ENCODE measurements at regions not wholly inside any gene's neighbourhood (a gene's known extent, or its start where the extent isn't known, plus 50 kb on each side); places are given as distances from the start of the nearest gene placed in this dataset.

DNA sequence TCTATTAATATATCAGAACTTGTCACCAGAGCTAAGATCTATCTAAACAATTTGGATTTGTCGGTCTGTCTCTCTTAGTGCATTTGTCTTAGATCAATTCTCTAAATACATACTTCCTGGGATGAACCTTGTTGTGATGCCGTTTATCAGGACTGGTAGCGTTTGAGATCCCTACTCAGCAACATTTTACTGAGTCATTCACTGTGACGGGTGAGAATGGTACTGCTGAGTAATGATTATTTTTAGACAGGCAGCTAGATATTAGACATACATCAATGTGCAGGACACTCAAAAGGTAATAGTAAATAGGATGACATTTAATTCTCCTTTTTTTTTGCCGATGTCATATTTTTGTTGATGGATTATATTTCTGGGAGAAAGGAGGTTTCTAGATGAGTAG, 209.0 kb downstream of the CSNK1G3 start:
- ChIA-PET POLR2A (no interaction called here), CTCF (interaction anchor here (0.9 kb wide), 1 partner anchor 1018 kb away, joined by 3 read pairs; no protein-coding TSS in a partner anchor)

DNA sequence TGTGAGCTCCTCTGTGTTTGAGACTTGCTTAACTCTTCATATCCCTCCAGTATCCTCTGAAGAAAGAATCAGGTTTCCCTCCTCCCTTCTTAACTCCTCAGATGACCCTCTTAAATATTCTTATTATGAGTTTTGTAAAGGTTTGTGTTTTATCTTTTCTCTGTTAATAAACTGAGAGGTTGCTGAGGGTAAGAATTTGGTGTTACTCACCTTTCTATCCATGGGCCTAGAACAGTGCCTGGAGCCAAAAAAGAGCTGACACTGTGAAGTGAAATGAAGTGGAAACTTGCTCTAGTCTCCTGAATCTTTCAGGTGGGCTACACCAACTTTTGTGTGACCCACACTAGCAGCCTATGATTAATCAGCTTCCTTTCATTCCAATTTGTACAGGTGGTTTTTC, 208.4 kb downstream of the CSNK1G3 start:
- TF ChIP-seq YY1 (tag by site-specific recombination; IDR thresholded peaks at IDR 0.05), result no peak
- peak; percentile 64; the same call in 1 of the 2 replicates for TF ChIP-seq ZNF184 (tag by site-specific recombination; IDR thresholded peaks at IDR 0.05)
- TF ChIP-seq ZNF837 (tag by site-specific recombination; IDR thresholded peaks at IDR 0.05), result no peak
- Histone ChIP-seq H3K4me3 (ENCODE audit: low read depth, low read length) (no peak overlapping the region), H3K36me3 (ENCODE audit: control insufficient read depth in 2 of 2, insufficient read depth in 1 of 2, low read length in 2 of 2) (no peaks in the 10 kb centered on the region), H3K4me1 (ENCODE audit: control insufficient read depth, insufficient read depth, low read length) (no peaks in the 10 kb centered on the region), H3K9me3 (ENCODE audit: control insufficient read depth, insufficient read depth, low read depth, low read length) (no peaks in the 10 kb centered on the region), H3K27ac (ENCODE audit: extremely low read depth, low read depth, low read length) (no peak overlapping the region)
- ChIA-PET POLR2A (no interaction called here), CTCF (interaction anchor here (0.9 kb wide), 1 partner anchor 1017 kb away, joined by 3 read pairs; no protein-coding TSS in a partner anchor)

More for the DNA sequence above, 209.0 kb downstream of the CSNK1G3 start:
- H3K27ac ChIP-seq (ENCODE audit: extremely low read depth, low read depth, low read length), result no peak overlapping the region
- no peak overlapping the region for H3K4me3 ChIP-seq (ENCODE audit: low read depth, low read length)
- no peaks in the 10 kb centered on the region for H3K4me1 ChIP-seq (ENCODE audit: control insufficient read depth, insufficient read depth, low read length)
- no peaks in the 10 kb centered on the region for H3K9me3 ChIP-seq (ENCODE audit: control insufficient read depth, insufficient read depth, low read depth, low read length)
- TF ChIP-seq, protein P1, sequence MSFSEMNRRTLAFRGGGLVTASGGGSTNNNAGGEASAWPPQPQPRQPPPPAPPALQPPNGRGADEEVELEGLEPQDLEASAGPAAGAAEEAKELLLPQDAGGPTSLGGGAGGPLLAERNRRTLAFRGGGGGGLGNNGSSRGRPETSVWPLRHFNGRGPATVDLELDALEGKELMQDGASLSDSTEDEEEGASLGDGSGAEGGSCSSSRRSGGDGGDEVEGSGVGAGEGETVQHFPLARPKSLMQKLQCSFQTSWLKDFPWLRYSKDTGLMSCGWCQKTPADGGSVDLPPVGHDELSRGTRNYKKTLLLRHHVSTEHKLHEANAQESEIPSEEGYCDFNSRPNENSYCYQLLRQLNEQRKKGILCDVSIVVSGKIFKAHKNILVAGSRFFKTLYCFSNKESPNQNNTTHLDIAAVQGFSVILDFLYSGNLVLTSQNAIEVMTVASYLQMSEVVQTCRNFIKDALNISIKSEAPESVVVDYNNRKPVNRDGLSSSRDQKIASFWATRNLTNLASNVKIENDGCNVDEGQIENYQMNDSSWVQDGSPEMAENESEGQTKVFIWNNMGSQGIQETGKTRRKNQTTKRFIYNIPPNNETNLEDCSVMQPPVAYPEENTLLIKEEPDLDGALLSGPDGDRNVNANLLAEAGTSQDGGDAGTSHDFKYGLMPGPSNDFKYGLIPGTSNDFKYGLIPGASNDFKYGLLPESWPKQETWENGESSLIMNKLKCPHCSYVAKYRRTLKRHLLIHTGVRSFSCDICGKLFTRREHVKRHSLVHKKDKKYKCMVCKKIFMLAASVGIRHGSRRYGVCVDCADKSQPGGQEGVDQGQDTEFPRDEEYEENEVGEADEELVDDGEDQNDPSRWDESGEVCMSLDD (tag by site-specific recombination; IDR thresholded peaks at IDR 0.05), result no peak
- TF ChIP-seq ZNF510 (tag by site-specific recombination; IDR thresholded peaks at IDR 0.05; ENCODE audit: insufficient replicate concordance), result no peak
- TF ChIP-seq ZNF341 (tag by site-specific recombination; IDR thresholded peaks at IDR 0.05; ENCODE audit: low read depth), result no peak
- TF ChIP-seq ZNF221 (tag by site-specific recombination; IDR thresholded peaks at IDR 0.05; ENCODE audit: borderline replicate concordance), result no peak
- TF ChIP-seq, protein P2, sequence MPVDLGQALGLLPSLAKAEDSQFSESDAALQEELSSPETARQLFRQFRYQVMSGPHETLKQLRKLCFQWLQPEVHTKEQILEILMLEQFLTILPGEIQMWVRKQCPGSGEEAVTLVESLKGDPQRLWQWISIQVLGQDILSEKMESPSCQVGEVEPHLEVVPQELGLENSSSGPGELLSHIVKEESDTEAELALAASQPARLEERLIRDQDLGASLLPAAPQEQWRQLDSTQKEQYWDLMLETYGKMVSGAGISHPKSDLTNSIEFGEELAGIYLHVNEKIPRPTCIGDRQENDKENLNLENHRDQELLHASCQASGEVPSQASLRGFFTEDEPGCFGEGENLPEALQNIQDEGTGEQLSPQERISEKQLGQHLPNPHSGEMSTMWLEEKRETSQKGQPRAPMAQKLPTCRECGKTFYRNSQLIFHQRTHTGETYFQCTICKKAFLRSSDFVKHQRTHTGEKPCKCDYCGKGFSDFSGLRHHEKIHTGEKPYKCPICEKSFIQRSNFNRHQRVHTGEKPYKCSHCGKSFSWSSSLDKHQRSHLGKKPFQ (tag by site-specific recombination; IDR thresholded peaks at IDR 0.05), result no peak
- no peak for TF ChIP-seq ZNF311 (tag by site-specific recombination; IDR thresholded peaks at IDR 0.05; ENCODE audit: borderline replicate concordance)
- no peak for TF ChIP-seq ZNF555 (tag by site-specific recombination; conservative IDR thresholded peaks at IDR 0.05)
- no peak for TF ChIP-seq ZNF121 (tag by site-specific recombination; IDR thresholded peaks at IDR 0.05)
- no peak for TF ChIP-seq KLF16 (tag by site-specific recombination; IDR thresholded peaks at IDR 0.05)
- TF ChIP-seq, protein P3, sequence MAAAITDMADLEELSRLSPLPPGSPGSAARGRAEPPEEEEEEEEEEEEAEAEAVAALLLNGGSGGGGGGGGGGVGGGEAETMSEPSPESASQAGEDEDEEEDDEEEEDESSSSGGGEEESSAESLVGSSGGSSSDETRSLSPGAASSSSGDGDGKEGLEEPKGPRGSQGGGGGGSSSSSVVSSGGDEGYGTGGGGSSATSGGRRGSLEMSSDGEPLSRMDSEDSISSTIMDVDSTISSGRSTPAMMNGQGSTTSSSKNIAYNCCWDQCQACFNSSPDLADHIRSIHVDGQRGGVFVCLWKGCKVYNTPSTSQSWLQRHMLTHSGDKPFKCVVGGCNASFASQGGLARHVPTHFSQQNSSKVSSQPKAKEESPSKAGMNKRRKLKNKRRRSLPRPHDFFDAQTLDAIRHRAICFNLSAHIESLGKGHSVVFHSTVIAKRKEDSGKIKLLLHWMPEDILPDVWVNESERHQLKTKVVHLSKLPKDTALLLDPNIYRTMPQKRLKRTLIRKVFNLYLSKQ (tag by site-specific recombination; IDR thresholded peaks at IDR 0.05; ENCODE audit: borderline replicate concordance), result no peak
- no peak for TF ChIP-seq FEZF1 (tag by site-specific recombination; IDR thresholded peaks at IDR 0.05)
- H3K36me3 ChIP-seq (ENCODE audit: control insufficient read depth in 2 of 2, insufficient read depth in 1 of 2, low read length in 2 of 2), result no peaks in the 10 kb centered on the region

DNA sequence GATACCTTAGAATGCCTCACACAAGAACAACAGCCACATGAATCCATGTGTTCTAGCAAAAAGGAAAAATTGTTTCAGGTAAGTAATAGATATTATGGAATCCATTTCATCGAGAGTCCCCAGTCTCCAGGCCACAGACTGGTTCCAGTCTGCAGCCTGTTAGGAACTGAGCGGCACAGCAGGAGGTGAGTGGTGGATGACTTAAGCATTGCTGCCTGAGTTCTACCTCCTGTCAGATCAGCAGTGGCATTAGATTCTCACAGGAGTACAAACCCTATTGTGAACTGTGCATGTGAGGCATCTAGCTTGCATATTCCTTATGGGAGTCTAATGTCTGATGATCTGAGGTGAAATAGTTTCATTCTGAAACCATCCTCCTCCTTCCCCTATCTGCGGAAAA, 207.0 kb downstream of the CSNK1G3 start:
- ChIA-PET POLR2A (no interaction called here), CTCF (interaction anchor here (0.6 to 1.0 kb wide), 2 partner anchors 208 to 1769 kb away, joined by 3 to 4 read pairs; no protein-coding TSS in a partner anchor)
- Histone ChIP-seq H3K4me3 (ENCODE audit: low read depth, low read length) (no peak overlapping the region), H3K9me3 (ENCODE audit: control insufficient read depth, insufficient read depth, low read depth, low read length) (no peaks in the 10 kb centered on the region), H3K27ac (ENCODE audit: extremely low read depth, low read depth, low read length) (no peak overlapping the region), H3K36me3 (ENCODE audit: control insufficient read depth in 2 of 2, insufficient read depth in 1 of 2, low read length in 2 of 2) (no peaks in the 10 kb centered on the region), H3K4me1 (ENCODE audit: control insufficient read depth, insufficient read depth, low read length) (no peaks in the 10 kb centered on the region)
- TF ChIP-seq ZNF530 (tag by site-specific recombination; IDR thresholded peaks at IDR 0.05; ENCODE audit: low read depth) (no peak), ZBTB8A (tag by site-specific recombination; IDR thresholded peaks at IDR 0.05) (no peak), HOXC10 (CRISPR knock-in tag; IDR thresholded peaks at IDR 0.05) (no peak), ZBTB21 (tag by site-specific recombination; IDR thresholded peaks at IDR 0.05) (no peak), ZNF514 (tag by site-specific recombination; IDR thresholded peaks at IDR 0.05) (no peak)
- TF ChIP-seq, protein P4, sequence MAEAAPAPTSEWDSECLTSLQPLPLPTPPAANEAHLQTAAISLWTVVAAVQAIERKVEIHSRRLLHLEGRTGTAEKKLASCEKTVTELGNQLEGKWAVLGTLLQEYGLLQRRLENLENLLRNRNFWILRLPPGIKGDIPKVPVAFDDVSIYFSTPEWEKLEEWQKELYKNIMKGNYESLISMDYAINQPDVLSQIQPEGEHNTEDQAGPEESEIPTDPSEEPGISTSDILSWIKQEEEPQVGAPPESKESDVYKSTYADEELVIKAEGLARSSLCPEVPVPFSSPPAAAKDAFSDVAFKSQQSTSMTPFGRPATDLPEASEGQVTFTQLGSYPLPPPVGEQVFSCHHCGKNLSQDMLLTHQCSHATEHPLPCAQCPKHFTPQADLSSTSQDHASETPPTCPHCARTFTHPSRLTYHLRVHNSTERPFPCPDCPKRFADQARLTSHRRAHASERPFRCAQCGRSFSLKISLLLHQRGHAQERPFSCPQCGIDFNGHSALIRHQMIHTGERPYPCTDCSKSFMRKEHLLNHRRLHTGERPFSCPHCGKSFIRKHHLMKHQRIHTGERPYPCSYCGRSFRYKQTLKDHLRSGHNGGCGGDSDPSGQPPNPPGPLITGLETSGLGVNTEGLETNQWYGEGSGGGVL (tag by site-specific recombination; IDR thresholded peaks at IDR 0.05), result no peak
- TF ChIP-seq, protein P5, sequence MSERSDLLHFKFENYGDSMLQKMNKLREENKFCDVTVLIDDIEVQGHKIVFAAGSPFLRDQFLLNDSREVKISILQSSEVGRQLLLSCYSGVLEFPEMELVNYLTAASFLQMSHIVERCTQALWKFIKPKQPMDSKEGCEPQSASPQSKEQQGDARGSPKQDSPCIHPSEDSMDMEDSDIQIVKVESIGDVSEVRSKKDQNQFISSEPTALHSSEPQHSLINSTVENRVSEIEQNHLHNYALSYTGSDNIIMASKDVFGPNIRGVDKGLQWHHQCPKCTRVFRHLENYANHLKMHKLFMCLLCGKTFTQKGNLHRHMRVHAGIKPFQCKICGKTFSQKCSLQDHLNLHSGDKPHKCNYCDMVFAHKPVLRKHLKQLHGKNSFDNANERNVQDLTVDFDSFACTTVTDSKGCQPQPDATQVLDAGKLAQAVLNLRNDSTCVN (tag by site-specific recombination; optimal IDR thresholded peaks at IDR 0.05), result no peak
- TF ChIP-seq, protein P6, sequence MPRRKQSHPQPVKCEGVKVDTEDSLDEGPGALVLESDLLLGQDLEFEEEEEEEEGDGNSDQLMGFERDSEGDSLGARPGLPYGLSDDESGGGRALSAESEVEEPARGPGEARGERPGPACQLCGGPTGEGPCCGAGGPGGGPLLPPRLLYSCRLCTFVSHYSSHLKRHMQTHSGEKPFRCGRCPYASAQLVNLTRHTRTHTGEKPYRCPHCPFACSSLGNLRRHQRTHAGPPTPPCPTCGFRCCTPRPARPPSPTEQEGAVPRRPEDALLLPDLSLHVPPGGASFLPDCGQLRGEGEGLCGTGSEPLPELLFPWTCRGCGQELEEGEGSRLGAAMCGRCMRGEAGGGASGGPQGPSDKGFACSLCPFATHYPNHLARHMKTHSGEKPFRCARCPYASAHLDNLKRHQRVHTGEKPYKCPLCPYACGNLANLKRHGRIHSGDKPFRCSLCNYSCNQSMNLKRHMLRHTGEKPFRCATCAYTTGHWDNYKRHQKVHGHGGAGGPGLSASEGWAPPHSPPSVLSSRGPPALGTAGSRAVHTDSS (tag by site-specific recombination; IDR thresholded peaks at IDR 0.05), result no peak

Data from HEK293 (cell line).